NCI-H2227 treated with DMSO at 0.1 percent for 48 hours (cell line): ENCODE measurements at regions not wholly inside any gene's neighbourhood (a gene's known extent, or its start where the extent isn't known, plus 50 kb on each side); places are given as distances from the start of the nearest gene placed in this dataset.

Experiments
- DNase-seq: peaks from one replicate; lab custom pipeline; 2025; lab: John Stamatoyannopoulos, UW

- DNase-seq = no peak
Measured at GRCh38 chr4:104418286-104418685, 76.4 kb downstream of the CXXC4 start.

GRCh38 chr4:104417357-104417882, 77.3 kb downstream of the CXXC4 start:
- no peak for DNase-seq

GRCh38 chr4:104416725-104417356, 77.9 kb downstream of the CXXC4 start:
- no peak for DNase-seq

GRCh38 chr4:104413487-104413886, 81.2 kb downstream of the CXXC4 start:
- DNase-seq = no peak

- DNase-seq = no peak
Measured at GRCh38 chr4:104412344-104412743, 82.3 kb downstream of the CXXC4 start.

- DNase-seq = no peak
Measured at GRCh38 chr4:104411502-104411901, 83.2 kb downstream of the CXXC4 start.

- DNase-seq = peak; percentile 17
Measured at GRCh38 chr4:104408878-104409277, 85.8 kb downstream of the CXXC4 start.

GRCh38 chr4:104404361-104404760, 90.3 kb downstream of the CXXC4 start:
- no peak for DNase-seq

GRCh38 chr4:104395168-104395614, 99.5 kb downstream of the CXXC4 start:
- no peak for DNase-seq

- peak; percentile 60 for DNase-seq
Measured at GRCh38 chr4:104394406-104395167, 100.1 kb downstream of the CXXC4 start.

- peak; percentile 60 for DNase-seq
Measured at GRCh38 chr4:104393655-104394324, 100.9 kb downstream of the CXXC4 start.

- DNase-seq = no peak
Measured at GRCh38 chr4:104385713-104386112, 109.0 kb downstream of the CXXC4 start.

- no peak for DNase-seq
Measured at GRCh38 chr4:104382961-104383360, 111.7 kb downstream of the CXXC4 start.

- no peak for DNase-seq
Measured at GRCh38 chr4:104381729-104382128, 113.0 kb downstream of the CXXC4 start.

GRCh38 chr4:104365618-104366017, 129.1 kb downstream of the CXXC4 start:
- DNase-seq = no peak

- no peak for DNase-seq
Measured at GRCh38 chr4:104353481-104353880, 141.2 kb downstream of the CXXC4 start.

- no peak for DNase-seq
Measured at GRCh38 chr4:104352211-104352610, 142.5 kb downstream of the CXXC4 start.

GRCh38 chr4:104351706-104352105, 143.0 kb downstream of the CXXC4 start:
- no peak for DNase-seq

GRCh38 chr4:104345598-104346242, 149.0 kb downstream of the CXXC4 start:
- DNase-seq = no peak

GRCh38 chr4:104344342-104344980, 150.2 kb downstream of the CXXC4 start:
- no peak for DNase-seq

- no peak for DNase-seq
Measured at GRCh38 chr4:104334410-104334809, 160.3 kb downstream of the CXXC4 start.
